GM12878 (cell line): ENCODE measurements at regions not wholly inside any gene's neighbourhood (a gene's known extent, or its start where the extent isn't known, plus 50 kb on each side); places are given as distances from the start of the nearest gene placed in this dataset.

Source experiments
- ATAC-seq: fragments of 200-7000 bp; cut with Tn5 transposase; 3 replicates; pipeline ENCODE4 v1.9.1; 2020; ENCODE audit warnings: mild to moderate bottlenecking, moderate library complexity
- BruUV-seq: library from RNA; stranded (reverse); fragments of 400-500 nt; replicated peaks from 2 replicates; lab custom pipeline; 2021; lab: Mats Ljungman, UMichigan
- CTCF ChIA-PET: fragments of 300-600 bp; sonication (Branson Sonifier 250); formaldehyde crosslinking; extraction: SDS; loops from one replicate; lab custom pipeline; 2021; ENCODE audit warnings: inconsistent platforms; lab: Yijun Ruan, JAX
- POLR2A ChIA-PET: fragments of 350-600 bp; formaldehyde crosslinking; extraction: SDS; loops from one replicate; lab custom pipeline; 2021; ENCODE audit warnings: inconsistent platforms; lab: Charles Lee
- RAD21 ChIA-PET: fragments of 300-600 bp; sonication (Branson Sonifier 250); formaldehyde crosslinking; loops from one replicate; lab custom pipeline; 2023; ENCODE audit warnings: antibody characterized with exemption; ENCODE audit not compliant: unreplicated experiment; lab: Charles Lee
- SMC1A ChIA-PET: fragments of 300-600 bp; sonication (Branson Sonifier 250); formaldehyde crosslinking; loops from one replicate; lab custom pipeline; 2023; ENCODE audit not compliant: unreplicated experiment, uncharacterized antibody; lab: Charles Lee
- DNase-seq: peaks from one replicate; pipeline ENCODE4 v3.0.0-alpha.2; 2011; ENCODE audit warnings: low read depth, low spot score
- FAIRE-seq: peaks from 3 replicates; lab custom pipeline; 2011; peaks lifted over from hg19 to GRCh38; lab: Jason Lieb, UNC
- H2AFZ ChIP-seq: 2 replicates; pipeline ENCODE4 v1.6.0; 2011; ENCODE audit warnings: low read depth, low read length, control low read depth; ENCODE audit not compliant: control insufficient read depth
- H3K27ac ChIP-seq: 2 replicates; pipeline ENCODE4 v1.5.1; 2011; ENCODE audit warnings: control low read depth; ENCODE audit not compliant: control insufficient read depth, insufficient read depth
- H3K27me3 ChIP-seq, 2 experiments: replicated peaks in 1 of 2; 2 replicates each; pipeline versions ENCODE4 v1.6.0 to v1.6.1; 2011; ENCODE audit warnings: low read length in 1 of 2; ENCODE audit not compliant: control insufficient read depth in 2 of 2, insufficient read depth in 2 of 2
- H3K36me3 ChIP-seq, 2 experiments: 2 replicates each; pipeline ENCODE4 v1.5.1; 2011; ENCODE audit warnings: low read length in 1 of 2; ENCODE audit not compliant: control insufficient read depth in 2 of 2, insufficient read depth in 2 of 2
- H3K4me1 ChIP-seq: 2 replicates; pipeline ENCODE4 v1.6.1; 2011; ENCODE audit warnings: mild to moderate bottlenecking, low read length, moderate library complexity, mixed read lengths; ENCODE audit not compliant: control insufficient read depth, insufficient read depth
- H3K4me2 ChIP-seq: 2 replicates; pipeline ENCODE4 v1.6.0; 2011; ENCODE audit warnings: control low read depth; ENCODE audit not compliant: control insufficient read depth, insufficient read depth
- H3K4me3 ChIP-seq: fragments of 200-600 bp; sonication (generic); 2 replicates; pipeline ENCODE4 v1.5.1; 2016
- H3K79me2 ChIP-seq: 2 replicates; pipeline ENCODE4 v1.6.0; 2011; ENCODE audit warnings: low read length; ENCODE audit not compliant: control insufficient read depth, insufficient read depth
- H3K9ac ChIP-seq: 2 replicates; pipeline ENCODE4 v1.8.0; 2011; ENCODE audit warnings: low read length, control low read depth, mixed read lengths; ENCODE audit not compliant: control insufficient read depth, insufficient read depth
- H3K9me3 ChIP-seq: replicated peaks from 3 replicates; pipeline ENCODE4 v1.5.1; 2011; ENCODE audit warnings: mild to moderate bottlenecking, low read length; ENCODE audit not compliant: control insufficient read depth, insufficient read depth
- H4K20me1 ChIP-seq: 2 replicates; pipeline ENCODE4 v1.6.0; 2011; ENCODE audit not compliant: control insufficient read depth, insufficient read depth
- BCL11A ChIP-seq: IDR thresholded peaks from 2 replicates; pipeline ENCODE4 v1.6.1; 2011; ENCODE audit warnings: low read depth, low read length
- CBX5 ChIP-seq: sonication (generic); IDR thresholded peaks from 2 replicates; pipeline ENCODE4 v1.6.1; 2016; ENCODE audit warnings: low read depth, moderate library complexity, mild to moderate bottlenecking, inconsistent platforms
- CREB1 ChIP-seq: IDR thresholded peaks from 2 replicates; pipeline ENCODE4 v1.6.1; 2012; ENCODE audit warnings: low read depth, mild to moderate bottlenecking, inconsistent platforms
- FOS ChIP-seq: IDR thresholded peaks from 3 replicates; pipeline ENCODE4 v1.6.1; 2011; ENCODE audit warnings: borderline replicate concordance; ENCODE audit not compliant: insufficient read length; ENCODE audit errors: extremely low read depth
- HDAC2 ChIP-seq: fragments of 200-600 bp; sonication (generic); IDR thresholded peaks from 2 replicates; pipeline ENCODE4 v1.6.1; 2017
- LARP7 ChIP-seq: fragments of 450-650 bp; IDR thresholded peaks from 2 replicates; pipeline ENCODE4 v1.6.1; 2017; ENCODE audit warnings: mild to moderate bottlenecking
- MEF2A ChIP-seq: IDR thresholded peaks from 2 replicates; pipeline ENCODE4 v1.6.1; 2011; ENCODE audit warnings: low read depth, mild to moderate bottlenecking, low read length, moderate library complexity; ENCODE audit not compliant: insufficient read depth
- PAX5 ChIP-seq: IDR thresholded peaks from 2 replicates; pipeline ENCODE4 v1.6.1; 2011; ENCODE audit warnings: low read depth, low read length, borderline replicate concordance
- RBBP5 ChIP-seq: fragments of 200-600 bp; sonication (generic); conservative IDR thresholded peaks from 2 replicates; pipeline ENCODE4 v1.6.1; 2016
- SIN3A ChIP-seq: IDR thresholded peaks from 2 replicates; pipeline ENCODE4 v1.6.1; 2012; ENCODE audit warnings: low read depth, low read length, improper control_type of control experiment
- SMARCA5 ChIP-seq: fragments of 450-650 bp; IDR thresholded peaks from 2 replicates; pipeline ENCODE4 v1.6.1; 2017; ENCODE audit warnings: mild to moderate bottlenecking
- SP1 ChIP-seq: IDR thresholded peaks from one replicate; pipeline ENCODE4 v1.6.1; 2011; ENCODE audit warnings: low read depth, low read length
- SRF ChIP-seq, 2 experiments: IDR thresholded peaks; 2 replicates each; pipeline ENCODE4 v1.6.1; 2011; ENCODE audit warnings: low read depth in 2 of 2, low read length in 2 of 2, mild to moderate bottlenecking in 1 of 2, moderate library complexity in 1 of 2
- ZNF274 ChIP-seq: IDR thresholded peaks from one replicate; pipeline ENCODE4 v1.8.0; 2011; ENCODE audit not compliant: insufficient read length, insufficient read depth
- WGBS: methylation state at CpG from one replicate; pipeline ENCODE4 v1.1.6; 2016; ENCODE audit warnings: low lambda C conversion rate; ENCODE audit not compliant: insufficient replicate concordance, insufficient coverage; ENCODE audit errors: missing lambda C conversion rate; 5-methylcytosine and 5-hydroxymethylcytosine counted together
- in situ Hi-C: fragments of 300-500 bp; cut with MboI; formaldehyde crosslinking; loops from 9 replicates; pipeline ENCODE4 v1.14.3; 2018; ENCODE audit warnings: mixed read lengths
- intact Hi-C: fragments of 100-400 bp; cut with micrococcal nuclease; formaldehyde crosslinking; loops from one replicate; pipeline ENCODE4 v1.14.2; 2022; ENCODE audit not compliant: unreplicated experiment
- TF ChIP-seq, protein P1 (sequence below): fragments of 450-650 bp; IDR thresholded peaks from 2 replicates; pipeline ENCODE4 v1.6.1; 2016; ENCODE audit warnings: mild to moderate bottlenecking, moderate library complexity, borderline replicate concordance
- TF ChIP-seq, protein P2 (sequence below), 3 experiments: IDR thresholded peaks in 2 of 3; conservative IDR thresholded peaks in 1 of 3; 2 replicates each; pipeline ENCODE4 v1.5.1; 2011; ENCODE audit warnings: low read depth in 3 of 3, low read length in 3 of 3, mild to moderate bottlenecking in 3 of 3, control low read depth in 2 of 3, moderate library complexity in 2 of 3, inconsistent platforms in 1 of 3, mixed read lengths in 1 of 3; ENCODE audit not compliant: control insufficient read depth in 2 of 3, insufficient read depth in 1 of 3; ENCODE audit errors: extremely low read depth in 1 of 3
- TF ChIP-seq, protein P3 (sequence below): IDR thresholded peaks from 2 replicates; pipeline ENCODE4 v1.6.1; 2012; ENCODE audit warnings: low read depth, low read length, improper control_type of control experiment

DNA sequence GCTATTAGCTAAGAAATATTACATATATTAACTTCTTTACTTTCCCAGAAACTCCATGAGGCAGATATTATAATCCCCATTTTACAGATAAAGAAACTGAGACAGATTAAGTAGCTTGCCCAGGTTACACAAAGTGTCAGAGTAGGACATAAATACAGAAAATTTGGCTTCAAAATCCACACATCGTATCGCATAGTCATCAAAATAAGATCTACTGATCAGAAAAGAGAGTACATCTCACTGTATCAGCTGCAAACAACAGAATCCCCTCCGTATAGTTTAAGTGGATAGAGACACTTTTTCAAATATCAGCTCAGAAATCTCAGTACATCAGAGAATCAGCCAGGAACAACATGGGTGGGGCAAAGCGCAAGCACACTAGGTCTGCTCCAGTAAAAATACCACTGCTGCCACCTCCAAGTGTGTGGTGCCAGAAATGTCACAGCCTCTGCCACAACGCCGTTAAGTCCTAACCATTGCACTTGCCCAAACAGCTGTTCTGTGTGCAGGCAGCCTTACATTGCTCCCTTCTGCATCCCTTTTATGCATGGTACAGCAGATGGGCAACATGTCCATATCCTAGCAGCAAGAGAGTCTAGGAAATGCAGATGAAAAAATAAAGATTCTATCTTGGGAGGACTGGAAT lies 204.8 kb downstream of the KLF12 start:
- in situ Hi-C loops: no loop called here

More for the DNA sequence above, 204.8 kb downstream of the KLF12 start:
- RAD21 ChIA-PET: interaction anchor here (1.0 kb wide), 1 partner anchor 109 kb away, joined by 3 read pairs; no protein-coding TSS in a partner anchor
- H3K9ac ChIP-seq: no peak overlapping the region
- FAIRE-seq: no peak
- CTCF ChIA-PET: interaction anchor here (1.1 to 1.2 kb wide), 4 partner anchors 9 to 116 kb away, joined by 3 read pairs; no protein-coding TSS in a partner anchor
- no TSS peak for BruUV-seq
- no peaks in the 10 kb centered on the region for H3K79me2 ChIP-seq
- POLR2A ChIA-PET: interaction anchor here (1.0 kb wide), 1 partner anchor 13 kb away, joined by 3 read pairs; no protein-coding TSS in a partner anchor
- H3K27ac ChIP-seq: no peak overlapping the region
- no peaks in the 10 kb centered on the region for H3K27me3 ChIP-seq
- ATAC-seq: no peak
- H2AFZ ChIP-seq: no peak overlapping the region
- H3K9me3 ChIP-seq: no peaks in the 10 kb centered on the region
- no peak overlapping the region for H3K4me2 ChIP-seq
- SMC1A ChIA-PET: interaction anchor here (0.8 to 1.4 kb wide), 2 partner anchors 11 to 13 kb away, joined by 3 to 4 read pairs; no protein-coding TSS in a partner anchor
- intact Hi-C loops: no loop called here
- 90% methylated on average over 6 of the region's 6 CpGs for WGBS
- H3K36me3 ChIP-seq: no peaks in the 10 kb centered on the region
- no peak overlapping the region for H3K4me3 ChIP-seq
- TF ChIP-seq CBX5 (no peak), ZNF274 (no peak), SMARCA5 (no peak), CREB1 (no peak), SIN3A (no peak), BCL11A (no peak), MEF2A (no peak), SP1 (no peak), RBBP5 (no peak), HDAC2 (no peak), PAX5 (no peak), SRF (IDR thresholded peaks at IDR 0.05; ENCODE audit: low read depth in 2 of 2, low read length in 2 of 2) (no peak), FOS (no peak), LARP7 (no peak)
- TF ChIP-seq, protein P1, sequence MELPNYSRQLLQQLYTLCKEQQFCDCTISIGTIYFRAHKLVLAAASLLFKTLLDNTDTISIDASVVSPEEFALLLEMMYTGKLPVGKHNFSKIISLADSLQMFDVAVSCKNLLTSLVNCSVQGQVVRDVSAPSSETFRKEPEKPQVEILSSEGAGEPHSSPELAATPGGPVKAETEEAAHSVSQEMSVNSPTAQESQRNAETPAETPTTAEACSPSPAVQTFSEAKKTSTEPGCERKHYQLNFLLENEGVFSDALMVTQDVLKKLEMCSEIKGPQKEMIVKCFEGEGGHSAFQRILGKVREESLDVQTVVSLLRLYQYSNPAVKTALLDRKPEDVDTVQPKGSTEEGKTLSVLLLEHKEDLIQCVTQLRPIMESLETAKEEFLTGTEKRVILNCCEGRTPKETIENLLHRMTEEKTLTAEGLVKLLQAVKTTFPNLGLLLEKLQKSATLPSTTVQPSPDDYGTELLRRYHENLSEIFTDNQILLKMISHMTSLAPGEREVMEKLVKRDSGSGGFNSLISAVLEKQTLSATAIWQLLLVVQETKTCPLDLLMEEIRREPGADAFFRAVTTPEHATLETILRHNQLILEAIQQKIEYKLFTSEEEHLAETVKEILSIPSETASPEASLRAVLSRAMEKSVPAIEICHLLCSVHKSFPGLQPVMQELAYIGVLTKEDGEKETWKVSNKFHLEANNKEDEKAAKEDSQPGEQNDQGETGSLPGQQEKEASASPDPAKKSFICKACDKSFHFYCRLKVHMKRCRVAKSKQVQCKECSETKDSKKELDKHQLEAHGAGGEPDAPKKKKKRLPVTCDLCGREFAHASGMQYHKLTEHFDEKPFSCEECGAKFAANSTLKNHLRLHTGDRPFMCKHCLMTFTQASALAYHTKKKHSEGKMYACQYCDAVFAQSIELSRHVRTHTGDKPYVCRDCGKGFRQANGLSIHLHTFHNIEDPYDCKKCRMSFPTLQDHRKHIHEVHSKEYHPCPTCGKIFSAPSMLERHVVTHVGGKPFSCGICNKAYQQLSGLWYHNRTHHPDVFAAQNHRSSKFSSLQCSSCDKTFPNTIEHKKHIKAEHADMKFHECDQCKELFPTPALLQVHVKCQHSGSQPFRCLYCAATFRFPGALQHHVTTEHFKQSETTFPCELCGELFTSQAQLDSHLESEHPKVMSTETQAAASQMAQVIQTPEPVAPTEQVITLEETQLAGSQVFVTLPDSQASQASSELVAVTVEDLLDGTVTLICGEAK: no peak
- TF ChIP-seq, protein P2, sequence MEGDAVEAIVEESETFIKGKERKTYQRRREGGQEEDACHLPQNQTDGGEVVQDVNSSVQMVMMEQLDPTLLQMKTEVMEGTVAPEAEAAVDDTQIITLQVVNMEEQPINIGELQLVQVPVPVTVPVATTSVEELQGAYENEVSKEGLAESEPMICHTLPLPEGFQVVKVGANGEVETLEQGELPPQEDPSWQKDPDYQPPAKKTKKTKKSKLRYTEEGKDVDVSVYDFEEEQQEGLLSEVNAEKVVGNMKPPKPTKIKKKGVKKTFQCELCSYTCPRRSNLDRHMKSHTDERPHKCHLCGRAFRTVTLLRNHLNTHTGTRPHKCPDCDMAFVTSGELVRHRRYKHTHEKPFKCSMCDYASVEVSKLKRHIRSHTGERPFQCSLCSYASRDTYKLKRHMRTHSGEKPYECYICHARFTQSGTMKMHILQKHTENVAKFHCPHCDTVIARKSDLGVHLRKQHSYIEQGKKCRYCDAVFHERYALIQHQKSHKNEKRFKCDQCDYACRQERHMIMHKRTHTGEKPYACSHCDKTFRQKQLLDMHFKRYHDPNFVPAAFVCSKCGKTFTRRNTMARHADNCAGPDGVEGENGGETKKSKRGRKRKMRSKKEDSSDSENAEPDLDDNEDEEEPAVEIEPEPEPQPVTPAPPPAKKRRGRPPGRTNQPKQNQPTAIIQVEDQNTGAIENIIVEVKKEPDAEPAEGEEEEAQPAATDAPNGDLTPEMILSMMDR (IDR thresholded peaks at IDR 0.05 in 2 of 3, conservative IDR thresholded peaks at IDR 0.05 in 1 of 3; ENCODE audit: control insufficient read depth in 2 of 3, extremely low read depth in 1 of 3, insufficient read depth in 1 of 3, low read depth in 3 of 3, low read length in 3 of 3): no peak
- TF ChIP-seq, protein P3, sequence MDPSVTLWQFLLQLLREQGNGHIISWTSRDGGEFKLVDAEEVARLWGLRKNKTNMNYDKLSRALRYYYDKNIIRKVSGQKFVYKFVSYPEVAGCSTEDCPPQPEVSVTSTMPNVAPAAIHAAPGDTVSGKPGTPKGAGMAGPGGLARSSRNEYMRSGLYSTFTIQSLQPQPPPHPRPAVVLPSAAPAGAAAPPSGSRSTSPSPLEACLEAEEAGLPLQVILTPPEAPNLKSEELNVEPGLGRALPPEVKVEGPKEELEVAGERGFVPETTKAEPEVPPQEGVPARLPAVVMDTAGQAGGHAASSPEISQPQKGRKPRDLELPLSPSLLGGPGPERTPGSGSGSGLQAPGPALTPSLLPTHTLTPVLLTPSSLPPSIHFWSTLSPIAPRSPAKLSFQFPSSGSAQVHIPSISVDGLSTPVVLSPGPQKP: no peak
- peaks cover 11% of the 10 kb centered on the region for H3K4me1 ChIP-seq
- H4K20me1 ChIP-seq: no peaks in the 10 kb centered on the region
- no peak for DNase-seq
